ENCODE measurements at regions not wholly inside any gene's neighbourhood (a gene's known extent, or its start where the extent isn't known, plus 50 kb on each side); places are given as distances from the start of the nearest gene placed in this dataset.

DNA sequence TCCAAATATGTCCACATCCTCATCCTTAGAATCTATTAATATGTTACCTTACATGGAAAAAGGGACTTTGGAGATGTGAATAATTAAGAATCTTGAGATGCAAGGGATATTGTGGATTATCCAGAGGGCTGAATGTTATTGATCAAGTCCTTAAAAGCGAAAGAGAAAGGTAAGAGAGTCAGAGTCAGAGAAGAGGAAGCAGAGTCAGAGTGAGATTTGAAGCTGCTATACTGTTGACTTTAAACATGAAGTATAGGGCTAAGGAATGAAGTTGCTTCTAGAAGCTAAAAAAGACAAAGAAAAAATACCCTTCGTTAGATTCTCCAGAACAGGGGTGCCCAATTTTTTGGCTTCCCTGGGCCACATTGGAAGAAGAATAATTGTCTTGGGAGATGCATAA, 627.2 kb upstream of the SLITRK6 start:
- Histone ChIP-seq H3K27me3 (no peaks in the 10 kb centered on the region), H3K79me2 (no peaks in the 10 kb centered on the region), H3K27ac (no peak overlapping the region), H3K4me2 (no peak overlapping the region), H3K4me1 (ENCODE audit: insufficient read depth) (no peaks in the 10 kb centered on the region), H3K9me2 (replicated peaks; ENCODE audit: insufficient read depth) (no peaks in the 10 kb centered on the region), H3K4me3 (no peak overlapping the region), H3K36me3 (replicated peaks; ENCODE audit: insufficient read depth, low read depth) (no peaks in the 10 kb centered on the region), H4K20me1 (ENCODE audit: insufficient read depth, poor library complexity, severe bottlenecking) (no peaks in the 10 kb centered on the region), H2AFZ (no peak overlapping the region), H3K9me3 (ENCODE audit: low read depth) (no peaks in the 10 kb centered on the region)
- WGBS (ENCODE audit: low lambda C conversion rate, missing lambda C conversion rate), result 94% methylated on average over 2 of the region's 2 CpGs
- TF ChIP-seq EZH2 (IDR thresholded peaks at IDR 0.05; ENCODE audit: borderline replicate concordance) (no peak), EZH2phosphoT487 (IDR thresholded peaks at IDR 0.05; ENCODE audit: low read depth, severe bottlenecking, unreplicated experiment) (no peak)
- TF ChIP-seq, protein P1, sequence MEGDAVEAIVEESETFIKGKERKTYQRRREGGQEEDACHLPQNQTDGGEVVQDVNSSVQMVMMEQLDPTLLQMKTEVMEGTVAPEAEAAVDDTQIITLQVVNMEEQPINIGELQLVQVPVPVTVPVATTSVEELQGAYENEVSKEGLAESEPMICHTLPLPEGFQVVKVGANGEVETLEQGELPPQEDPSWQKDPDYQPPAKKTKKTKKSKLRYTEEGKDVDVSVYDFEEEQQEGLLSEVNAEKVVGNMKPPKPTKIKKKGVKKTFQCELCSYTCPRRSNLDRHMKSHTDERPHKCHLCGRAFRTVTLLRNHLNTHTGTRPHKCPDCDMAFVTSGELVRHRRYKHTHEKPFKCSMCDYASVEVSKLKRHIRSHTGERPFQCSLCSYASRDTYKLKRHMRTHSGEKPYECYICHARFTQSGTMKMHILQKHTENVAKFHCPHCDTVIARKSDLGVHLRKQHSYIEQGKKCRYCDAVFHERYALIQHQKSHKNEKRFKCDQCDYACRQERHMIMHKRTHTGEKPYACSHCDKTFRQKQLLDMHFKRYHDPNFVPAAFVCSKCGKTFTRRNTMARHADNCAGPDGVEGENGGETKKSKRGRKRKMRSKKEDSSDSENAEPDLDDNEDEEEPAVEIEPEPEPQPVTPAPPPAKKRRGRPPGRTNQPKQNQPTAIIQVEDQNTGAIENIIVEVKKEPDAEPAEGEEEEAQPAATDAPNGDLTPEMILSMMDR (IDR thresholded peaks at IDR 0.05; ENCODE audit: poor library complexity), result no peak
- no peak for DNase-seq (ENCODE audit: low spot score)

DNA sequence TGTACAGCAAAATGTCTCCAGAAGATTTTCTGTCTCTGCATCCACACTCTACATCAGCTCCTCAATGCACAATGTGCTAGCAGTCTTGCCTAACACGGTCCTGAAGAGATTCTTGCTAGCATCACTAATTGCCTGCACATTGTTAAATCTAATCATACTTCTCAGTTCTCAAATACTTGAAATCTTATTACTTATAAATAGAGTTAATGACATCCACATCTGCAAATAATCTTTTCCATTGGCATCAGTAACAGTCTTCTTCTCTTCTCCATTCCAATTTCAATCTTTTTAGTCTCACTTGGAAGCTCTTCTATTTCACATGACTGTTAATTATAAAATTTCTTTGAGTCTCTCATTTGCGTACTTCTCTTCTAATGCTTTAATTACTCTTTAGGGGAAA, 630.5 kb upstream of the SLITRK6 start:
- Histone ChIP-seq H3K27ac (no peak overlapping the region), H3K9me3 (ENCODE audit: low read depth) (peaks cover 3% of the 10 kb centered on the region), H3K79me2 (no peaks in the 10 kb centered on the region), H3K4me3 (no peak overlapping the region), H3K4me2 (no peak overlapping the region), H3K27me3 (no peaks in the 10 kb centered on the region), H3K36me3 (replicated peaks; ENCODE audit: insufficient read depth, low read depth) (no peaks in the 10 kb centered on the region), H4K20me1 (ENCODE audit: insufficient read depth, poor library complexity, severe bottlenecking) (no peaks in the 10 kb centered on the region), H3K4me1 (ENCODE audit: insufficient read depth) (no peaks in the 10 kb centered on the region), H3K9me2 (replicated peaks; ENCODE audit: insufficient read depth) (no peaks in the 10 kb centered on the region), H2AFZ (no peak overlapping the region)
- TF ChIP-seq EZH2phosphoT487 (IDR thresholded peaks at IDR 0.05; ENCODE audit: low read depth, severe bottlenecking, unreplicated experiment) (no peak), EZH2 (IDR thresholded peaks at IDR 0.05; ENCODE audit: borderline replicate concordance) (no peak)
- TF ChIP-seq, protein P1 (IDR thresholded peaks at IDR 0.05; ENCODE audit: poor library complexity), result no peak
- no peak for DNase-seq (ENCODE audit: low spot score)
- WGBS (ENCODE audit: low lambda C conversion rate, missing lambda C conversion rate), result 78% methylated on average over 2 of the region's 2 CpGs

DNA sequence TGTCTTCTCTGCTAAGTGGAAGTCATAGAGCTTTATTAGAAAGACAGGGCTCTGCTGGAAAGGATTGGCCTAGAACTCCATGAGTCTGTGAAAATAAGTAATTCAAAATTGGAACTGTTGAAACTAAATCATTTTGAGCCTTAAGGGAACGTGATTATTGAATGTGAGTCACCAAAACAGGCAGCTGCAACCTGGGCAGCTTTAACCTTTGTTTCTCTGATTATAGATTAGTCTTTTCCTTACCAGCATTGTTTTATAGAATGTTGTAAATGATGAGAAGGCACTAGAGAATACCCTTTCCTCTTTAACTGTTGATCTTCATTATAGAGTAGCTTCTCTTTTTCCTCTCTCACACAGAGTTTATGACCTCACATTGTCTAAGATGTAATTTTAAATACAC, 638.8 kb upstream of the SLITRK6 start:
- no peaks in the 10 kb centered on the region for H4K20me1 ChIP-seq (ENCODE audit: insufficient read depth, poor library complexity, severe bottlenecking)
- no peaks in the 10 kb centered on the region for H3K36me3 ChIP-seq (replicated peaks; ENCODE audit: insufficient read depth, low read depth)
- H3K79me2 ChIP-seq, result no peaks in the 10 kb centered on the region
- no peak overlapping the region for H3K27ac ChIP-seq
- DNase-seq (ENCODE audit: low spot score), result no peak
- H3K4me2 ChIP-seq, result no peak overlapping the region
- no peaks in the 10 kb centered on the region for H3K27me3 ChIP-seq
- no peak overlapping the region for H3K4me3 ChIP-seq
- H2AFZ ChIP-seq, result no peak overlapping the region
- TF ChIP-seq EZH2phosphoT487 (IDR thresholded peaks at IDR 0.05; ENCODE audit: low read depth, severe bottlenecking, unreplicated experiment), result no peak
- TF ChIP-seq, protein P1 (IDR thresholded peaks at IDR 0.05; ENCODE audit: poor library complexity), result no peak
- H3K4me1 ChIP-seq (ENCODE audit: insufficient read depth), result no peaks in the 10 kb centered on the region
- no peaks in the 10 kb centered on the region for H3K9me2 ChIP-seq (replicated peaks; ENCODE audit: insufficient read depth)
- no peaks in the 10 kb centered on the region for H3K9me3 ChIP-seq (ENCODE audit: low read depth)
- 50% methylated on average over 1 of the region's 1 CpG for WGBS (ENCODE audit: low lambda C conversion rate, missing lambda C conversion rate)

DNA sequence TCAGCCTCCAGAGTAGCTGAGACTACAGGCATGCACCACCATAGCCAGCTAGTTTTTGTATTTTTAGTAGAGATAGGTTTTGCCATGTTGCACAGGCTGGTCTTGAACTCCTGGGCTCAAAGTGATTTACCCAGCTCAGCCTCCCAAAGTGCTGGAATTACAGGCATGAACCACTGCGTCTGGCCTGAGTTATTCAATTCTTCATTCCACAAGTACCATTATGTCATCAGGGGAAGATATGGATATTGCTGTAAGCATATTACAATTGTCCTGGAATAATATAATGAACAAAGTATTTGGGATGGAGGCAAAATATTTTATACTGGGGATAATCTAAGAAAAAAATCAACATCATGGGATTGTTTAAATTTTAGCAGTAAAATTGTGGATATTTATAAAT, 646.0 kb upstream of the SLITRK6 start:
- 77% methylated on average over 1 of the region's 1 CpG for WGBS (ENCODE audit: low lambda C conversion rate, missing lambda C conversion rate)
- Histone ChIP-seq H3K36me3 (replicated peaks; ENCODE audit: insufficient read depth, low read depth) (no peaks in the 10 kb centered on the region), H3K79me2 (no peaks in the 10 kb centered on the region), H3K4me1 (ENCODE audit: insufficient read depth) (no peaks in the 10 kb centered on the region), H2AFZ (no peak overlapping the region), H3K9me3 (ENCODE audit: low read depth) (no peaks in the 10 kb centered on the region), H3K4me3 (no peak overlapping the region), H4K20me1 (ENCODE audit: insufficient read depth, poor library complexity, severe bottlenecking) (no peaks in the 10 kb centered on the region), H3K4me2 (no peak overlapping the region), H3K9me2 (replicated peaks; ENCODE audit: insufficient read depth) (no peaks in the 10 kb centered on the region), H3K27me3 (no peaks in the 10 kb centered on the region), H3K27ac (no peak overlapping the region)
- TF ChIP-seq EZH2phosphoT487 (IDR thresholded peaks at IDR 0.05; ENCODE audit: low read depth, severe bottlenecking, unreplicated experiment) (no peak), EZH2 (IDR thresholded peaks at IDR 0.05; ENCODE audit: borderline replicate concordance) (no peak)
- TF ChIP-seq, protein P1 (IDR thresholded peaks at IDR 0.05; ENCODE audit: poor library complexity), result no peak
- DNase-seq (ENCODE audit: low spot score), result no peak

Measured in hepatocyte (in vitro differentiated cells).